ELF-1 (cell line): ENCODE measurements at regions not wholly inside any gene's neighbourhood (a gene's known extent, or its start where the extent isn't known, plus 50 kb on each side); places are given as distances from the start of the nearest gene placed in this dataset.
"Not testable (repeated sequence)": the region's sequence is repeated elsewhere in the genome, so short reads cannot be mapped to it uniquely, and the experiment has no call there.

Source experiments
- DNase-seq: peaks from one replicate; pipeline ENCODE4 v3.0.0-alpha.2; 2016; ENCODE audit warnings: low read depth, low spot score

DNA sequence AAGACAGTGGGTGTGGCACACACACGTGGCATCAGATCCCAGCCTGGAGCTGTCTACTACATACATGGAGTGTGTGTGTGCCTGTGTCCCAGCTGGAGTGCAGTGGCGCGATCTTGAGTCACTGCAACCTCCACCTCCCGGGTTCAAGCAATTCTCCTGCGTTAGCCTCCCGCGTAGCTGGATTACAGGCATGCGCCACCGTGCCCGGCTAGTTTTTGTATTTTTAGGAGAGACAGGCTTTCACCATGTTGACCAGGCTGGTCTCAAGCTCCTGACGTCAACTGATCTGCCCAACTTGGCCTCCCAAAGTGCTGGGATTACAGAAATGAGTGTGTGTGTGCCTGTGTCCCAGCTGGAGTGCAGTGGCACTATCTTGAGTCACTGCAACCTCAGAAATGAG is 108.8 kb downstream of the IL12A start:
- DNase-seq = no peak

GRCh38 chr3:160098261-160098908 is 109.8 kb downstream of the IL12A start:
- peak; percentile 23 for DNase-seq

- DNase-seq = no peak
These were observed 110.4 kb downstream of the IL12A start for GRCh38 chr3:160098926-160099626.

DNA sequence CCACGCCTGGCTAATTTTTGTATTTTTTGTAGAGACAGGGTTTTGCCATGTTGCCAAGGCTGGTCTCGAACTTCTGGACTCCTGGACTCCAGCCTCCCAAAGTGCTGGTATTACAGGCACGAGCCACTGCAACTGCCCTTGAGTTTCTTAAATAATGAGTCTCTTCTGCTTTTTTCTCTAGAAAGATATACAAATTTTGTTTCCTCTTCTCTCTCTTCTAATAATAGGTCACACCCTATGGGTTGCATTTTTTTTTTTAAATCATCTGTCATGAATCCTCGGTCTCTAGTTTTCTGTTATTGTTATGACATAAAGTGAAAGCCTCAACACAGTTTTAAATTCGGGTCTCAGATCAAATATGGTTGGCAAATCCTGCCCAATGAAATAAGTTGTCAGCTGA is 111.2 kb downstream of the IL12A start:
- DNase-seq = no peak

DNA sequence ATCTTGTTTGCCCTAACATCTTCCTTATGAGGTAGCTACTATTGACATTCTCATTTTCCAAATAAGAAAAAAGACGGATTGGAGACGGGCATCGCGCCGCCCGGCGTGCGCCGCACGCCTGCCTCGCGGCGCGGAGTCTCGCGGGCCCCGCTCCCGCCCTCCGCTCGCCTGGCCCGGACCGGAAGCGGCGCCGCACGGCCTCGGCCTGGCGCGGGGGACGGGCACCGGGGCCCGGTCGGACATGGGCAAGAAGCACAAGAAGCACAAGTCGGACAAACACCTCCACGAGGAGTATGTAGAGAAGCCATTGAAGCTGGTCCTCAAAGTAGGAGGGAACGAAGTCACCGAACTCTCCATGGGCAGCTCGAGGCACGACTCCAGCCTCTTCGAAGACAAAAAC is 112.0 kb downstream of the IL12A start:
- DNase-seq = no peak

- not testable (repeated sequence) for DNase-seq
These were observed 113.4 kb downstream of the IL12A start for GRCh38 chr3:160102001-160102400.

GRCh38 chr3:160103397-160103796 is 114.8 kb downstream of the IL12A start:
- DNase-seq = no peak

DNA sequence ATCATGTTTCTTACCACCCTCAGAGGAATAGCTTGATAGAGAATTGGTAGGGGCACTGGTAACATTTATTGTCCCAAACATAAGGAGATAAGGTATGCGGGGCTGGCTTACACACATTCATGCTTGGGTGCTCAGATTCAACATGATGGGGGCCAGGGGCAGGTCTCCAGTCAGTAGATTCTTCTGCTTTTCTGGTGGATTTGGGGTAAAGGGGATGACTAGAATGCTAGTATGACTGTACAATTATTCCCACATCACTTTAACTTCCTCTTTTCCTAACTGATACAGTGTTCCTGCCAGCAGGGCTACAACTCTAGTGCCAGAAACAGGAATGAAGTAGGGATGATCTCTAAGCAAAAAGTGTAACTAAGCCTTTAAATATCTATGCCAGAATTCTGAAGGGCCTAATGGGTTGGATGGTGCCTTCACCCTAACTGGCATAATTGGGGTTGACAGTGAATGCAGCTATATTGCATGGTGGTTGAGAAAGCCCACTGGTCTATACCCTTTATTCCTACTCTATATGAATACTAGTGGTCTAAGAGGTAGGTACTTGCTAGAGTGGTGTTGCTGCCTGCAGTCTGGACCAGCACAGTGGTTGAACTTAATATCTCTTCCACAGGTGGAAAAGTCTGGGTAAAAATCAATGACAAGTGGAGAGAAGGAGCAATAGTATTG is 117.4 kb downstream of the IL12A start:
- DNase-seq = no peak

- DNase-seq = peak; percentile 30
These were observed 118.0 kb upstream of the C3orf80 start for GRCh38 chr3:160106905-160107861.

GRCh38 chr3:160108362-160108761 is 116.9 kb upstream of the C3orf80 start:
- no peak for DNase-seq

DNA sequence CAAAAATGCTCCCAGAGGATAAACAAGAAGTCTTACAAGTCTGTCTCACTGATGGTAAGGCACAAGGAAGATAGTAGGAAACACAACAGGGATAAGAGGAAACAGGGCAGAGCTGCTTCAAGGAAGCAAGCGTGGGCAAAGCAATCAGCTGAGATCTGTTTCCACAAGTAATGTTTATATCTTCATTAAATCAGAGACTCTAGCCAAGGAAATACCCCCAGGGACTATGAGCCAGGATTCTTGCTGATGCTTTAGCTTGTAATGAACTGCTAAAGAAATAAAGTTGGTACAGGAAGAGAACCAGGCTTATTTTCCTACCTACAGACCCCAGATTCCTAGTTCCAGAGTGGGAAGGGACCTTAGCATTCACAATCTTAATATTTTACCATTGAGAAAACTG is 112.7 kb upstream of the C3orf80 start:
- DNase-seq = no peak

GRCh38 chr3:160112996-160113395 is 112.2 kb upstream of the C3orf80 start:
- DNase-seq = no peak

- no peak for DNase-seq
These were observed 110.7 kb upstream of the C3orf80 start for GRCh38 chr3:160114355-160114995.

DNA sequence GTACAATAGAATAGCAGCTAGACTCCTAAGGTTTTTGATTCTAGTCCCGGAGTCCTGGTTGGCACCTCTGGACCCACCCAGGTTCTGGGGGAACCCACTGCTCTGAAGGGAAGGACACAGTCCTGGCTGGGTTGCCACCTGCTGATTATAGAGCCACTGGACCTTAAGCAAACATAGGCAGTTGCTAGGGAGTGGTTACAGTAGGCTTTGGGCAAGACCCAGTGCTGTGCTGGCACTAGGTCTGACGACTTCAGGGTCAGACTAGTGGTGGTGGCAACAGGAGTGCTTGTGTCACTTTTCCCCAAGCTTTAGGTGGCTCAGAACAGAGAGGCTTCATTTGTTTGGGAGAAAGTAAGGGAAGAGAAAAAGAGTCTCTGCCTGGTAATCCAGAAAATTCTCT is 109.8 kb upstream of the C3orf80 start:
- no peak for DNase-seq

DNA sequence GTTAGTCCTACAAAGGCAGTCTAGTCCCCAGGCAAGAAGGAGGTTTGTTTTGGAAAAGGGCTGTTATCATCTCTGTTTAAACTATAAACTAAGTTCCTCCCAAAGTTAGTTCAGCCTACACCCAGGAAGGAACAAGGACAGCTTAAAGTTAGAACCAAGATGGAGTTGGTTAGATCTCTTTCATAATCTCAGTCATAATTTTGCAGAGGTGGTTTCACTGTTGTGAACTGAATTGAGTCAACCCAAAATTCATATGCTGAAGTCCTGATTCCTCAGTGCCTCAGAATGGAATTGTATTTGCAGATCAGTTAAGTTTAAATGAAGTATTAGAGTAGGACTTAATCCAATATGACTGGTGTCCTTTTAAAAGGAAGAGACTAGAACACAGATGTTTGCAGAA is 101.0 kb upstream of the C3orf80 start:
- no peak for DNase-seq

DNA sequence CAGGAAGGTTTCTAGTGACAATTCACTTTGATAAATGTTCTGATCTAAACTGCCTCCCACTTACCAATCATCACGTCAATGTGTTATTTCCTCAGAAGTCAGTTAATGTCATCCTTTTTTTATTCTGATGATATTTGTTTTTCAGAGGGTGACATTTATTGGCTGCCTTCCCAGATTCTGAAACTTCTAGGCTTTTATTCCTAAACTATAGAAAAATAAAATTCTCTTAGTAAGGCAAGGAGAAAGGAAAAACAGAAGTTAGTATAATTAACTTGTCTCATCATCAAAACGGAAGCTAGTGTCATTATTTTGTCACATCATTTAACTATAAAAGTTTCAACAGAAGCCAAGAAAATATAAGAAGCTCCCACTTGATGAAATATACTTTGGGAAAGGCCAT is 100.0 kb upstream of the C3orf80 start:
- no peak for DNase-seq

GRCh38 chr3:160126051-160126450 is 99.2 kb upstream of the C3orf80 start:
- no peak for DNase-seq

- DNase-seq = no peak
These were observed 98.5 kb upstream of the C3orf80 start for GRCh38 chr3:160126761-160127160.

DNA sequence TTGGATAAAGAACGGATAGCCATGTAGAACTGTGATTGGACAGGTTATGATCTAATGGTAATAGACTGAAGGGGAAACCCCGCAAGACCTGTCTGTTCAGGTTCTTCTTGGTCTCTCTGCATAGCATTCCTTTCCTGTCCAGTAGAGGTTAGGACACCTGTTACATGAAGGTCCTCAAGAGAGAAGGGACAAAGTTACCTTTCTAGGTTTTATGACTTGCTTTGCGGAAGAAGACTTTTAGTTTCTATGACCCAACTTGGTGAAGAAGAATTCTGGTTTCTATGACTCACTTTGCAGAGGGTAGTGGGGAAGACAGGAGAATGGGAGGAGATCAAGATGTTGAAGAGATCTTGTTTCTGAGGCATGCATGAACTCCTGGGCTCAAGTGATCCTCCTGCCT is 97.9 kb upstream of the C3orf80 start:
- no peak for DNase-seq

DNA sequence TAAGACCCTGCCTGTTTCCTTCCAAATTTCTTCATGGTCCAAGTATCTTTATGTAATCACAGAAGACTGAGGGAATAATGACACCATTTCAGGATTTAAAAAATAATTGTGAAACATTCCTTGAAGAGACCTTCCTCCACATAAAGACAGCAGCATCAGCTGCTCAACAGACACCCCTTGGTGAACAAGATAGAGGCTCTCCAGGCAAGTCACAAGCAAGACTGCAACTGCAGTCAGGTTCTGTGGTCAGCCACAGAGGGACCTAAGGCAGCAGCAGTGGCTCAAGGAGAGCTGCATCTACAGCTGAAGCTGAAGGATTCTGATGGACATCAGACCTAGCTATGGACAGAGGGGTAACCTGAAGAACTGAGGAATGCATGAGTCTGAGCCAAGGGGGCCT is 97.2 kb upstream of the C3orf80 start:
- DNase-seq = no peak

DNA sequence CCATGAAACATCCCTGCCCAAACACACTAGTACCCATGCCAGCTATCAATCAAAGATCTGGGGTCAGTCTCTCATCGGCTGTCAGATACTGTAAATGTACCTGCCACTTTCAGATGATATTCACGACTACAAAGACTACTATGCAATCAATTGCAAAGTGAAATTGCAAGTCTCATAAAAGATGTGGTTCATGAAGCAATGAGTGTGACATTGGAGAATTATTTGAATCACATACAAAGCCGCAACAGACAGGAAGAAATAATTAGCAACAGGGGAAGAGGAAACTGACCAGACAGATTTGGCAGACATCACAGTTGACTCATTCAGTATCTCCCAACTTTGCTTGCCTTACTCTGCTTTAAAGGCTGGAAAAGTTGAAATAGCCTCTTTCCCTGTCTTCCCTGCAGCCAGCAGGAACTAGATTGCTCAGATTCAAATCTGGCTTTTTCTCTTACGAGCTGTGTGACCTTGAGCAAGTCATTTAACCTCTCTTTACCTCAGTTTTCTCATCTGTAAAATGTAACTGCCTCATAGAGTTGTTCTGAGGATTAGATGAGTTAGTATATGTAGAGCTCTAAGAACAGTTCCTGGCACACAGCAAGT is 95.7 kb upstream of the C3orf80 start:
- DNase-seq = no peak
